ENCODE measurements at regions not wholly inside any gene's neighbourhood (a gene's known extent, or its start where the extent isn't known, plus 50 kb on each side); places are given as distances from the start of the nearest gene placed in this dataset.

- Mint-ChIP-seq H3K4me3 (no peak overlapping the region), H3K36me3 (no peaks in the 10 kb centered on the region), H3K27me3 (no peaks in the 10 kb centered on the region), H3K9me3 (no peaks in the 10 kb centered on the region), H3K4me1 (no peaks in the 10 kb centered on the region), H3K27ac (no peak overlapping the region)
- Histone ChIP-seq H3K36me3 (ENCODE audit: control insufficient read depth in 2 of 2, extremely low read depth in 1 of 2, insufficient read depth in 1 of 2, low read length in 1 of 2) (no peaks in the 10 kb centered on the region), H3K4me3 (ENCODE audit: control insufficient read depth in 1 of 2, extremely low read depth in 1 of 2, low read length in 1 of 2) (no peak overlapping the region), H3K4me1 (ENCODE audit: control insufficient read depth in 1 of 2, extremely low read depth in 1 of 2, insufficient read depth in 2 of 2, low read length in 2 of 2) (no peaks in the 10 kb centered on the region), H3K27ac (ENCODE audit: low read length) (no peak overlapping the region), H3K9me3 (no peaks in the 10 kb centered on the region), H3K27me3 (replicated peaks in 1 of 2; ENCODE audit: control insufficient read depth in 2 of 2, extremely low read depth in 1 of 2, insufficient read depth in 2 of 2, low read length in 1 of 2) (peaks cover 0 to 3% of the 10 kb centered on the region in 2 experiments)
- DNase-seq: no peak
- ChIA-PET POLR2A (interaction anchor here in 1 of 2 donors (0.6 kb wide), 1 partner anchor 1447 kb away, joined by 6 read pairs; no protein-coding TSS in a partner anchor), CTCF (no interaction called here)
- 56% methylated on average over 2 of the region's 6 CpGs for WGBS (ENCODE audit: insufficient coverage)
- no peak for ATAC-seq (replicated peaks in 1 of 4)
Observed at GRCh38 chr18:26745288-26746181, 120.0 kb downstream of the AQP4 start.

DNA sequence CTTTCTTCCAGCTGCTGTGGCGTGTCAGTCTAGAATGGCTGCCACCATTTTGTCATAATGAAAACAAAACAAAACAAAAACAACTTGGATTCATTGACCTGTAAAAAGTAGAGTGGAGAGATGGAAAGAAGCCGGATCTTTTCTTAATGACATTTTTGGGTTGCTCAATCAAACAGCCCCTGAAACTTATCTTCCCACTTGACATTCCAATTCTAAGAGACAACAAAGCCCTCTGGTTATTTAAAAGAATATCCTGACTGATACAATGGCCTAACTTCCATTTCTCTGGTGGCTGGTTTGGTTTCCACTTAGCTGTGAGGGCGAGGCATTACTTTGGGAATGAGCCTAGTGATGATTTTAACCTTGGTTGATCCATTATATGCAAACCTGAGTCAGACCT, 123.7 kb downstream of the AQP4 start:
- H3K9me3 ChIP-seq: no peaks in the 10 kb centered on the region
- WGBS (ENCODE audit: insufficient coverage): no CpG with 5 or more reads among the region's 3 CpGs
- H3K27me3 Mint-ChIP-seq: no peaks in the 10 kb centered on the region
- no peak overlapping the region for H3K27ac Mint-ChIP-seq
- ChIA-PET POLR2A (no interaction called here), CTCF (no interaction called here)
- DNase-seq: no peak
- no peak overlapping the region for H3K4me3 ChIP-seq (ENCODE audit: control insufficient read depth in 1 of 2, extremely low read depth in 1 of 2, low read length in 1 of 2)
- no peaks in the 10 kb centered on the region for H3K4me1 Mint-ChIP-seq
- no peaks in the 10 kb centered on the region for H3K4me1 ChIP-seq (ENCODE audit: control insufficient read depth in 1 of 2, extremely low read depth in 1 of 2, insufficient read depth in 2 of 2, low read length in 2 of 2)
- no peaks in the 10 kb centered on the region for H3K36me3 ChIP-seq (ENCODE audit: control insufficient read depth in 2 of 2, extremely low read depth in 1 of 2, insufficient read depth in 1 of 2, low read length in 1 of 2)
- ATAC-seq (replicated peaks in 1 of 4): no peak
- H3K9me3 Mint-ChIP-seq: no peaks in the 10 kb centered on the region
- no peak overlapping the region for H3K4me3 Mint-ChIP-seq
- no peaks in the 10 kb centered on the region for H3K36me3 Mint-ChIP-seq
- H3K27ac ChIP-seq (ENCODE audit: low read length): no peak overlapping the region
- H3K27me3 ChIP-seq (replicated peaks in 1 of 2; ENCODE audit: control insufficient read depth in 2 of 2, extremely low read depth in 1 of 2, insufficient read depth in 2 of 2, low read length in 1 of 2): peaks cover 0 to 3% of the 10 kb centered on the region in 2 experiments

GRCh38 chr18:26741048-26741447, 124.5 kb downstream of the AQP4 start:
- Mint-ChIP-seq H3K27ac (no peak overlapping the region), H3K4me1 (no peaks in the 10 kb centered on the region), H3K9me3 (peaks cover 0 to 3% (median 3%) of the 10 kb centered on the region in 3 donors), H3K4me3 (no peak overlapping the region), H3K36me3 (no peaks in the 10 kb centered on the region), H3K27me3 (no peaks in the 10 kb centered on the region)
- no peak overlapping the region for H3K4me3 ChIP-seq (ENCODE audit: control insufficient read depth in 1 of 2, extremely low read depth in 1 of 2, low read length in 1 of 2)
- H3K27me3 ChIP-seq (replicated peaks in 1 of 2; ENCODE audit: control insufficient read depth in 2 of 2, extremely low read depth in 1 of 2, insufficient read depth in 2 of 2, low read length in 1 of 2): peaks cover 0 to 3% of the 10 kb centered on the region in 2 experiments
- H3K27ac ChIP-seq (ENCODE audit: low read length): no peak overlapping the region
- no peaks in the 10 kb centered on the region for H3K9me3 ChIP-seq
- no CpG with 5 or more reads among the region's 1 CpG for WGBS (ENCODE audit: insufficient coverage)
- no peak for DNase-seq
- H3K4me1 ChIP-seq (ENCODE audit: control insufficient read depth in 1 of 2, extremely low read depth in 1 of 2, insufficient read depth in 2 of 2, low read length in 2 of 2): no peaks in the 10 kb centered on the region
- no peak for ATAC-seq (replicated peaks in 1 of 4)
- POLR2A ChIA-PET: no interaction called here
- H3K36me3 ChIP-seq (ENCODE audit: control insufficient read depth in 2 of 2, extremely low read depth in 1 of 2, insufficient read depth in 1 of 2, low read length in 1 of 2): no peaks in the 10 kb centered on the region
- CTCF ChIA-PET: no interaction called here

- Mint-ChIP-seq H3K27me3 (no peaks in the 10 kb centered on the region), H3K36me3 (no peaks in the 10 kb centered on the region), H3K27ac (no peak overlapping the region), H3K9me3 (peaks cover 0 to 6% (median 5%) of the 10 kb centered on the region in 3 donors), H3K4me3 (no peak overlapping the region), H3K4me1 (no peaks in the 10 kb centered on the region)
- H3K27me3 ChIP-seq (replicated peaks in 1 of 2; ENCODE audit: control insufficient read depth in 2 of 2, extremely low read depth in 1 of 2, insufficient read depth in 2 of 2, low read length in 1 of 2): peaks cover 0 to 3% of the 10 kb centered on the region in 2 experiments
- no peaks in the 10 kb centered on the region for H3K36me3 ChIP-seq (ENCODE audit: control insufficient read depth in 2 of 2, extremely low read depth in 1 of 2, insufficient read depth in 1 of 2, low read length in 1 of 2)
- no peaks in the 10 kb centered on the region for H3K4me1 ChIP-seq (ENCODE audit: control insufficient read depth in 1 of 2, extremely low read depth in 1 of 2, insufficient read depth in 2 of 2, low read length in 2 of 2)
- no peaks in the 10 kb centered on the region for H3K9me3 ChIP-seq
- ATAC-seq (replicated peaks in 1 of 4): no peak
- POLR2A ChIA-PET: no interaction called here
- CTCF ChIA-PET: no interaction called here
- H3K27ac ChIP-seq (ENCODE audit: low read length): no peak overlapping the region
- WGBS (ENCODE audit: insufficient coverage): 100% methylated on average over 1 of the region's 2 CpGs
- DNase-seq: no peak
- no peak overlapping the region for H3K4me3 ChIP-seq (ENCODE audit: control insufficient read depth in 1 of 2, extremely low read depth in 1 of 2, low read length in 1 of 2)
Observed at GRCh38 chr18:26740396-26740795, 125.1 kb downstream of the AQP4 start.

GRCh38 chr18:26738706-26739105, 126.8 kb downstream of the AQP4 start:
- peaks cover 0 to 6% (median 5%) of the 10 kb centered on the region in 3 donors for H3K9me3 Mint-ChIP-seq
- ChIA-PET POLR2A (no interaction called here), CTCF (no interaction called here)
- Histone ChIP-seq H3K27ac (ENCODE audit: low read length) (no peak overlapping the region), H3K27me3 (replicated peaks in 1 of 2; ENCODE audit: control insufficient read depth in 2 of 2, extremely low read depth in 1 of 2, insufficient read depth in 2 of 2, low read length in 1 of 2) (peaks cover 0 to 2% of the 10 kb centered on the region in 2 experiments), H3K36me3 (ENCODE audit: control insufficient read depth in 2 of 2, extremely low read depth in 1 of 2, insufficient read depth in 1 of 2, low read length in 1 of 2) (no peaks in the 10 kb centered on the region), H3K9me3 (no peaks in the 10 kb centered on the region), H3K4me3 (ENCODE audit: control insufficient read depth in 1 of 2, extremely low read depth in 1 of 2, low read length in 1 of 2) (no peak overlapping the region), H3K4me1 (ENCODE audit: control insufficient read depth in 1 of 2, extremely low read depth in 1 of 2, insufficient read depth in 2 of 2, low read length in 2 of 2) (no peaks in the 10 kb centered on the region)
- H3K36me3 Mint-ChIP-seq: no peaks in the 10 kb centered on the region
- ATAC-seq (replicated peaks in 1 of 4): no peak
- no CpG with 5 or more reads among the region's 3 CpGs for WGBS (ENCODE audit: insufficient coverage)
- no peak overlapping the region for H3K4me3 Mint-ChIP-seq
- H3K27me3 Mint-ChIP-seq: no peaks in the 10 kb centered on the region
- no peak for DNase-seq
- H3K4me1 Mint-ChIP-seq: no peaks in the 10 kb centered on the region
- no peak overlapping the region for H3K27ac Mint-ChIP-seq

DNA sequence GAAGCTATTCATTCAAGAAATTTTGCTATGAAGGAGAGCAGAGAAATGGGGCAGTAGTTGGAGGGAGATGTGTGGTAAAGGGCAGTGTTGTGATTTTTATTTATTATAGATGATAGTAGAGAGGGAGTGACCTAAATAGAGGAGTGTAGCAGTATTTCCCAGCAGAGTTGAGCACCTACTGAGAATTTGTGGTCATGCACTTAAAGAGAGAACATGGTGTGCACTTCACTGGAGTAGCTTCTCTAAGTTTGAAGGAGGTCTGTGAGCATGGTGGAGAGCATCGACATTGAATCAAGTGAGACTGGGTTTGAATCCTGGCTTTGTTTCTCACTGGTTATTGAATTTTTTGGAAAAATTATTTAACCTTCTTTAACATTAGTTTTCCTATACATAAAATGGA, 129.2 kb downstream of the AQP4 start:
- ChIA-PET CTCF (no interaction called here), POLR2A (no interaction called here)
- H3K27me3 Mint-ChIP-seq: no peaks in the 10 kb centered on the region
- no peaks in the 10 kb centered on the region for H3K27me3 ChIP-seq (replicated peaks in 1 of 2; ENCODE audit: control insufficient read depth in 2 of 2, extremely low read depth in 1 of 2, insufficient read depth in 2 of 2, low read length in 1 of 2)
- DNase-seq (no peak), ATAC-seq (replicated peaks in 1 of 4) (no peak)
- WGBS (ENCODE audit: insufficient coverage): no CpG with 5 or more reads among the region's 1 CpG
- no peaks in the 10 kb centered on the region for H3K36me3 ChIP-seq (ENCODE audit: control insufficient read depth in 2 of 2, extremely low read depth in 1 of 2, insufficient read depth in 1 of 2, low read length in 1 of 2)
- H3K4me3 Mint-ChIP-seq: no peak overlapping the region
- no peak overlapping the region for H3K27ac Mint-ChIP-seq
- H3K4me1 ChIP-seq (ENCODE audit: control insufficient read depth in 1 of 2, extremely low read depth in 1 of 2, insufficient read depth in 2 of 2, low read length in 2 of 2): no peaks in the 10 kb centered on the region
- H3K4me1 Mint-ChIP-seq: no peaks in the 10 kb centered on the region
- no peak overlapping the region for H3K4me3 ChIP-seq (ENCODE audit: control insufficient read depth in 1 of 2, extremely low read depth in 1 of 2, low read length in 1 of 2)
- no peaks in the 10 kb centered on the region for H3K36me3 Mint-ChIP-seq
- no peaks in the 10 kb centered on the region for H3K9me3 ChIP-seq
- H3K27ac ChIP-seq (ENCODE audit: low read length): no peak overlapping the region
- H3K9me3 Mint-ChIP-seq: peaks cover 0 to 6% (median 5%) of the 10 kb centered on the region in 3 donors
